HepG2 (cell line): ENCODE measurements at regions not wholly inside any gene's neighbourhood (a gene's known extent, or its start where the extent isn't known, plus 50 kb on each side); places are given as distances from the start of the nearest gene placed in this dataset.

Experiments used
- ATAC-seq: fragments of 200-7000 bp; cut with Tn5 transposase; 3 replicates; pipeline ENCODE4 v1.9.1; 2020; ENCODE audit warnings: mild to moderate bottlenecking, moderate library complexity
- BruUV-seq: library from RNA; stranded (reverse); fragments of 400-500 nt; replicated peaks from 2 replicates; lab custom pipeline; 2021; lab: Mats Ljungman, UMichigan
- CTCF ChIA-PET: fragments of 300-600 bp; formaldehyde crosslinking; extraction: SDS; loops from one replicate; lab custom pipeline; 2021; ENCODE audit warnings: low total read pairs, inconsistent platforms, low intra/inter-chr PET ratio; lab: Yijun Ruan, JAX
- POLR2A ChIA-PET: fragments of 350-600 bp; sonication (Branson Sonifier 250); formaldehyde crosslinking; loops from one replicate; lab custom pipeline; 2020; ENCODE audit warnings: antibody characterized with exemption, inconsistent platforms; lab: Yijun Ruan, JAX
- DNase-seq: peaks from one replicate; pipeline ENCODE4 v3.0.0-alpha.2; 2015; ENCODE audit warnings: low spot score
- FAIRE-seq: peaks from 3 replicates; lab custom pipeline; 2011; peaks lifted over from hg19 to GRCh38; lab: Jason Lieb, UNC
- H2AFZ ChIP-seq: one replicate; pipeline ENCODE4 v1.6.1; 2011; ENCODE audit warnings: low read length, inconsistent platforms
- H3K27ac ChIP-seq: fragments of 300-600 bp; 3 replicates; pipeline ENCODE4 v1.8.0; 2011; ENCODE audit warnings: mixed run types, mild to moderate bottlenecking, mixed read lengths, low read length, inconsistent platforms; ENCODE audit not compliant: insufficient read depth; ENCODE audit errors: extremely low read length
- H3K27me3 ChIP-seq, 2 experiments: fragments of 200-600 bp in 1 of 2; 2 replicates in 1 of 2; 3 replicates in 1 of 2; pipeline versions ENCODE4 v1.6.0 to v1.8.0; 2011; ENCODE audit warnings: low read length in 2 of 2, mild to moderate bottlenecking in 2 of 2, moderate library complexity in 2 of 2, inconsistent platforms in 1 of 2; ENCODE audit not compliant: insufficient read depth in 2 of 2, control insufficient read depth in 1 of 2
- H3K36me3 ChIP-seq, 2 experiments: fragments of 200-600 bp in 1 of 2; replicated peaks in 1 of 2; 2 replicates in 1 of 2; 3 replicates in 1 of 2; pipeline versions ENCODE4 v1.5.1 to v1.8.0; 2011; ENCODE audit warnings: low read length in 2 of 2, inconsistent platforms in 1 of 2; ENCODE audit not compliant: insufficient read depth in 2 of 2, control insufficient read depth in 1 of 2
- H3K4me1 ChIP-seq: 2 replicates; pipeline ENCODE4 v1.5.1; 2012; ENCODE audit warnings: low read length, inconsistent platforms; ENCODE audit not compliant: insufficient read depth
- H3K4me2 ChIP-seq: 2 replicates; pipeline ENCODE4 v1.6.0; 2011; ENCODE audit warnings: low read depth, low read length, inconsistent platforms
- H3K4me3 ChIP-seq, 3 experiments: fragments of 200-600 bp in 1 of 3; sonication (generic), shearing (Covaris generic) in 1 of 3; replicated peaks in 1 of 3; 2 replicates each; pipeline ENCODE4 v1.5.1; 2011 to 2016; ENCODE audit warnings: low read length in 3 of 3, inconsistent platforms in 2 of 3, low read depth in 2 of 3, mild to moderate bottlenecking in 2 of 3, control low read depth in 1 of 3, mixed read lengths in 1 of 3; ENCODE audit not compliant: insufficient read depth in 1 of 3
- H3K79me2 ChIP-seq: one replicate; pipeline ENCODE4 v1.6.1; 2011; ENCODE audit warnings: low read length, inconsistent platforms; ENCODE audit not compliant: insufficient read depth
- H3K9ac ChIP-seq: 2 replicates; pipeline ENCODE4 v1.6.0; 2011; ENCODE audit warnings: mild to moderate bottlenecking, low read depth, low read length, inconsistent platforms; ENCODE audit not compliant: insufficient read depth
- H3K9me3 ChIP-seq: 2 replicates; pipeline ENCODE4 v1.5.1; 2012; ENCODE audit warnings: mild to moderate bottlenecking, low read length
- H4K20me1 ChIP-seq: 2 replicates; pipeline ENCODE4 v1.6.0; 2011; ENCODE audit warnings: inconsistent platforms, mild to moderate bottlenecking, low read length, moderate library complexity; ENCODE audit not compliant: insufficient read depth
- AGO2 ChIP-seq: fragments of 200-400 bp; formaldehyde crosslinking; optimal IDR thresholded peaks from 2 replicates; pipeline ENCODE3; 2017; ENCODE audit warnings: mild to moderate bottlenecking, low read depth, low read length, moderate library complexity
- E2F5 ChIP-seq: sonication (generic); formaldehyde crosslinking; conservative IDR thresholded peaks from 2 replicates; pipeline ENCODE4 v1.4.0; 2020; ENCODE audit warnings: missing genetic modification reagents
- NR2F1 ChIP-seq, 2 experiments: fragments of 450-650 bp in 1 of 2; formaldehyde crosslinking in 1 of 2; IDR thresholded peaks; 2 replicates each; pipeline versions ENCODE4 v1.5.0 to v1.6.1; 2016 to 2020; ENCODE audit warnings: mild to moderate bottlenecking in 1 of 2, missing compliant biosample characterization in 1 of 2, missing genetic modification reagents in 1 of 2, moderate library complexity in 1 of 2
- PLRG1 ChIP-seq: fragments of 450-650 bp; conservative IDR thresholded peaks from 2 replicates; pipeline ENCODE4 v1.6.1; 2016
- PREB ChIP-seq: sonication (generic); formaldehyde crosslinking; IDR thresholded peaks from 2 replicates; pipeline ENCODE4 v1.4.0; 2020; ENCODE audit warnings: missing genetic modification reagents
- RAD21 ChIP-seq: fragments of 450-650 bp; formaldehyde crosslinking; IDR thresholded peaks from 2 replicates; pipeline ENCODE4 v1.5.0; 2020; ENCODE audit warnings: mild to moderate bottlenecking
- RNF2 ChIP-seq: fragments of 450-650 bp; conservative IDR thresholded peaks from 2 replicates; pipeline ENCODE4 v1.6.1; 2016; ENCODE audit warnings: low read depth
- SOX13 ChIP-seq, 3 experiments: fragments of 450-650 bp in 1 of 3; sonication (generic) in 1 of 3; formaldehyde crosslinking in 1 of 3; IDR thresholded peaks in 2 of 3; conservative IDR thresholded peaks in 1 of 3; 2 replicates each; pipeline versions ENCODE4 v1.5.0 to v1.6.1; 2016 to 2020; ENCODE audit warnings: antibody characterized with exemption in 1 of 3, mild to moderate bottlenecking in 1 of 3, missing compliant biosample characterization in 1 of 3, missing genetic modification reagents in 1 of 3, moderate library complexity in 1 of 3
- TSC22D2 ChIP-seq: sonication (generic); formaldehyde crosslinking; IDR thresholded peaks from 2 replicates; pipeline ENCODE4 v1.5.1; 2020; ENCODE audit warnings: missing genetic modification reagents, mild to moderate bottlenecking, borderline replicate concordance
- ZSCAN22 ChIP-seq: sonication (generic); formaldehyde crosslinking; IDR thresholded peaks from 2 replicates; pipeline ENCODE4 v1.4.0; 2020; ENCODE audit warnings: mild to moderate bottlenecking, missing genetic modification reagents
- WGBS: methylation state at CpG from one replicate; pipeline ENCODE4 v1.1.6; 2017; ENCODE audit warnings: low lambda C conversion rate; 5-methylcytosine and 5-hydroxymethylcytosine counted together
- in situ Hi-C: cut with HindIII; loops from 2 replicates; pipeline ENCODE4 v1.10.0; 2017; ENCODE audit warnings: low pct_unique_long_range_greater_than_20kb; ENCODE audit not compliant: extremely low pct_ligation_motif_present
- intact Hi-C: fragments of 100-400 bp; cut with micrococcal nuclease; formaldehyde crosslinking; loops from one replicate; pipeline ENCODE4 v1.10.0; 2022; ENCODE audit not compliant: unreplicated experiment

- intact Hi-C loops (no loop called here), in situ Hi-C loops (no loop called here)
- no peak overlapping the region for H3K4me3 ChIP-seq
- POLR2A ChIA-PET = no interaction called here
- H3K27me3 ChIP-seq = no peaks in the 10 kb centered on the region
- H3K9ac ChIP-seq = no peak overlapping the region
- BruUV-seq = no TSS peak
- 62% methylated on average over 3 of the region's 3 CpGs for WGBS
- no peaks in the 10 kb centered on the region for H3K9me3 ChIP-seq
- no peak overlapping the region for H3K4me2 ChIP-seq
- no peaks in the 10 kb centered on the region for H3K4me1 ChIP-seq
- H2AFZ ChIP-seq = no peak overlapping the region
- no peaks in the 10 kb centered on the region for H4K20me1 ChIP-seq
- DNase-seq = no peak
- no peaks in the 10 kb centered on the region for H3K79me2 ChIP-seq
- no peak for ATAC-seq
- H3K27ac ChIP-seq = no peak overlapping the region
- H3K36me3 ChIP-seq = no peaks in the 10 kb centered on the region; a peak in 1 of 5 replicates
- FAIRE-seq = no peak
- TF ChIP-seq RAD21 (CRISPR knock-in tag) (no peak), RNF2 (no peak), E2F5 (no peak), NR2F1 (CRISPR knock-in tag; IDR thresholded peaks at IDR 0.05) (no peak), PLRG1 (no peak), PREB (CRISPR knock-in tag) (no peak), AGO2 (no peak), SOX13 (IDR thresholded peaks at IDR 0.05) (no peak), SOX13 (CRISPR knock-in tag; conservative IDR thresholded peaks at IDR 0.05 in 1 of 2, IDR thresholded peaks at IDR 0.05 in 1 of 2) (no peak), ZSCAN22 (no peak), TSC22D2 (CRISPR knock-in tag) (no peak)
- CTCF ChIA-PET = no interaction called here
These were observed 116.1 kb downstream of the UCHL5 start for GRCh38 chr1:192943108-192943507.
